GM19452 (cell line): ENCODE measurements at regions not wholly inside any gene's neighbourhood (a gene's known extent, or its start where the extent isn't known, plus 50 kb on each side); places are given as distances from the start of the nearest gene placed in this dataset.

Source experiments
- ATAC-seq: cut with Tn5 transposase; IDR thresholded peaks from one replicate; pipeline ENCODE4 v1.9.1; 2021; ENCODE audit not compliant: unreplicated experiment

DNA sequence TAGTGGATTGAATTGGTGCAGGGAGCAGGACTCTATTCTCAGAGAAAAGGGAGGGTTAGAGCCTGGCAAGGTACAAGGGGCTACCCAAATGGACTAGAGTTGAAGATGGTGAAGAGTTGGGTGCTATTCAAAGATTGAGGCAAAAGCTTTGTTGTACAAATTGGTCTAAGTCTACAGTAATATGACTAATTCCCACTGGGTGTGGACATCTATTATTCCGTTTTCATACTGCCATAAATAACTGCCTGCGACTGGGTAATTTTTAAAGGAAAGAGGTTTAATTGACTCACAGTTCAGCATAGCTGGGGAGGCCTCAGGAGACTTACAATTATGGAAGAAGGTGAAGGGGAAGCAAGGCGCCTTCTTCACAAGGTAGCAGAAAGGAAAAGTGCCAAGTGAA, 266.3 kb downstream of the TPBG start:
- ATAC-seq: no peak

DNA sequence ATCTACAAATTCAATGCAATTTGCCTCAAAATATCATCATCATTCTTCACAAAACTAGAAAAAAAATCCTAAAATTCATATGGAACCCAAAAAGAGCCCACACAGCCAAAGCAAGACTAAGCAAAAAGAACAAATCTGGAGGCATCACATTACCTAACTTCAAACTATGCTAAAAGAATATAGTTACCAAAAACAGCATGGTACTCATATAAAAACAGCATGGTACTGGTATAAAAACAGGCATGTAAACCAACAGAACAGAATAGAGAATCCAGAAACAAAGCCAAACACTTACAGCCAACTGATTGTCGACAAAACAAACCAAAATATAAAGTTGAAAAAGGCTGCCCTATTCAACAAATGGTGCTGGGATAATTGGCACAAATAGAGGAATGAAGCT, 278.1 kb downstream of the TPBG start:
- ATAC-seq: no peak

DNA sequence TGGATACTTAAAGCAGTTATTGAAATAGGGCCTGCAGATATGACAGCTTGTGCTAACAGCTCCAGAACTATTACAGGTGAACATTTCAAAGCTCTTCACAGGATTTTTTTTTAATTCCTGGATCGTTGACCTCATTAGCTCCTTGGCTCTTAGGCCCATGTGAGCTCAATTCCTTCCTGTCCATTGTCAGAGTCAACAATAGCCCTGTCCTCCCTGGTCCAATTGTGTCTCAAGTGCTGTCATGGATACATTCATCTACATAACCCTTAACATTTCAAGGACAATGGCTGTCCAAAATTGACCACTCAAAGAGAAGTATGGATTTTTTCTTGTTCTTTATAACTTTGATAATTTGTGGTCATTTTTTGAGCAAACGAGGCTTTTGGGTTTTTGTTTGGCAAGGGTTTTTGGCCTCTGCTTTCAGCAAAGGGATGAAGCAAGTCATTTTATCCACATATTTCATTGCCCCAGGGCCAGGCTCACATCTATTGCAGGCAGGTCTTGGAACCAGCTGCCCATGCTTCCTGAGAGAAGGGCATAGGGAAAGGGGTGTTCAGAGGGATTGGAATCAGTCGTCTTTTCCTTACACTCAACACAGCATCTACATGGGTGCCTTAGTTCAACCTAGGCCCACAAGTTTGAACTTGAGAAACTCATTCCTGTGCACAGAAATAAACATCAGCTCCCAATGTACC, 282.1 kb downstream of the TPBG start:
- ATAC-seq: no peak

DNA sequence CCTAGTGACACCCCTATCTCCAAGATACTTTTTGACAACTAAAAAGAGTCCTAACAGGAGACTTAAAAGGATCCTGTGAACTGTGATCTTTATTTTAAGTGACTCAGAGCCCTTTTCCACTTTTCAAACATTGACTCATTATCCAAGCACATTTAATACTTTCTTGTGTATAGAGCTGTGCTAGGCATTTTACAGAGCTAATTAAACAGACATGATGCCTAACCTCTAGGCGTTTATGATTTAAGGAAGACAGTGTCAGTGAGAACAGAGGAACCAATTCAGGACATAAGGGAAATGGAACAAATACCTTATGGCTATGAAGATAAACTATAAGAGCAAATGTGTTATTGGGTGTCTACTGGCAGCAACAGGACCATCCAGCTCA, 282.6 kb downstream of the TPBG start:
- ATAC-seq: no peak

DNA sequence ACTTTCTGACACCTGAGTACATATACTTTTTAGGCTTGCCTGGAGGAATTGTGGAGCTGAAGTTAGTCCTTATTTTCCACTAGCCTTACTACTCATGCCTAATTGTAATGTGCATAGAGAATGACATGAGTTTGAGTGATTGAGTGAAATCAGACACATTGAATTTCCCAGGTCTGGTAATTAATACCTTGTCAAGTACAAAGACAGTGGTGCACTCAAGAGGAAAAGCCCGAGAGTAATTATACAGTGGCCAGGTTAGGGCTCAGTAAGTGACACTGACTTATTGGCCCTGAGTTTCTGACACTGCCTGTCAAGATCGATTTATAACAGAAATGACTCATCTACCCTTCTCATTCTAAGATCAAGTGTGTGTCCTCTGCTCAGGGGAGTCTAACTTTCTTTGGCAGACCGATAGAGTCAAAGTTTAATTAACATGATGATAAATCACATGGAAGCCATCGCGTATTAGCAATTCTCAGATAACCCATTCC, 288.3 kb downstream of the TPBG start:
- no peak for ATAC-seq

DNA sequence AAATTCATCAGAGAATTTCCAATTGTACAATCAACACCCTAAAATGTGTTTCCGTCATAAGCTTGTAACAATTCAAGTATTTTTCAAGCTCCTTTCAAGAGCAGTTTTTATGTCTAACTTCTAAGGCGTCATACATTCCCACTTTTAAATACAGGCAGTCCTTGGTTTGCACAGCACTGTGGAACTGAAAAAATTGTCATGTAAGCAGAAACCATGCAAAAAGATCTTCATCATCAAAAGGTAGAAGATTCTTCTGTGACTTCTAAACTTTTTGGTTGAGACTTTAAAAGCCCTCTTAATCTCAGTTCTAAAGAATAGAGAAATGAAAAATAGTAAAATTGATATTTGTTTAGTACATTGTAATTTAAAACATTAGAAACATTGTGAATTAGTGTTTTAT, 315.6 kb downstream of the TPBG start:
- ATAC-seq: no peak

DNA sequence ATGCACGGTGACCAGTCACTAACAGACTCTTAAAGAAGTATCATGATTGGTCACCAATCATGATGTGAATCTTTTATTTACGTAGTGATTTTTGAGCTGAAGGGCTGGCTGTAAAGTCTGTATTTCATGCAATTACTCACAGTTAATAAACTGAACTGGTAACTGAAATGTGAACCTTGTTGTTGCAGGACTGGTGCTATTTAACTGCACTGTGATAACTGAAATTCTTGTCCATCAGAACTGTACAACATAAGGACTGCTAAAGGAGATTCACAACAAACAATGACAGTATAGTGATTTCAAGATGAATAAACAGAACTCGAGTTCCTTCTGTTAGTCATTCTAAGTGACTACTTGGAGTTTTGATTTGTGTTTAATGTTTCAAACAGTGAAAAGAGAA, 316.6 kb downstream of the TPBG start:
- ATAC-seq: no peak

DNA sequence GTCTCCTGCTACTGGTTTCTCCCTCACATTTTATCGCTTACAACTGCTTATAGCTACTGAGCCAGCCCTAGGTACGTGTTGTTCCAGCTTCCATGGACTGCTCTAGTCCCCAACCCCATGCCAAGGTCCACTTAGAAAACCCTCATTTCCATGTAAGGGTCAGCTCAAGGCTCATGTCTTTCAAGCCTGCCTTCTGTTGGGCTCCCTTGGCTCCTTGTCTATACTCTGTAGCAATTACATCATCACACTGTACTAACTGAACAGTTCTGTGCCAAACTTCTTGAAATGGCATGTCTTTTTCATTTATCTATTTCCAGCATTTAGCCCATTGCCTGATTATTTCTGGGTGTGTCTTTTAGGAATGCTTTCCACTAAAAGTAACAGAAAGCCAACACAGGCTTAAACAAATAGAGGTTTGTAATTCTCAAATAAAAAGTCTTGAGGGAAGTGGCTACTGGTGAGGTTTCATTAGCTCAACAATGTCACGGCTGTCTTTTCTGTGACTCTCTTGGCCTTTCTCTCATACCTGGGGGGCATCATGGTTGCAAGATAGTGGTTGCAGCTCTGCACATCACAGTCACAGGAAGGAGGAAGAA, 317.6 kb downstream of the TPBG start:
- ATAC-seq: no peak

DNA sequence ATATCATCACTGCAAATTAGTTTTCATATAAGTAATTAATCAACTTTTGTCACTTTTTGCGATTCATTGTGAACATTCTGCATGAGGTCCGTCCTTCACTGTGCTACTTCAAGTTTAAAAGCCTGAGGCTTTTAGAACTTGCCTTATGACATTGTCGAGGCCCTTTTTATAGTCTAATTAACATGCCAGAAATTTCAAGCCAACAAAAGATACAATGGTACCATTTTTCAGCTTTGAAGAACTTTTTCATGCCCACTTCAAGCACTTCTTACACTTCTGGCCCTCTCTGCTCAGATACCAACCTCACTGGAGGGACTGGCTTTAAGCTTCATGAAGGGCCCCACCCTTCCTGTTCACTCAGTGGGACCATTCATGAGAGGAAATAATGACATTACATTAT, 323.1 kb downstream of the TPBG start:
- ATAC-seq: no peak

DNA sequence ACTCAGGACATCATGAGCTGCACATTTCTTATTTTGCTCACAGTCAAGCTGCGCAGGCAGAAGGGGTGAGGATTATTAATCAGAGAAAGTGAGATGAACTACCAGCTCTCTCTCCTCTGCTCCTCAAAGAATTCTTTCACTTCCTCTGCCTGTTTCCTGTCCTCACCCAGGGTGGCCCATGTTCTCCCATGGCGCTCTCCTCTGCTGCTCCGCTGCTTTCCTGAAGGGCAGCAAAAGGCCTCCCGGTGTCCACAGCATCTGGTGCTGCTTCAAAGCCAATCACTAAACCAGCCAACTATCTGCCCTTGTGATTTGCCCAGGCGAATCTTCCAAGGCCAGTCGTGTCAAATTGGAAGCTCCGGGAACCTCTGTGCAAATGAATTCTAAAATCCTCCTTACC, 324.2 kb downstream of the TPBG start:
- no peak for ATAC-seq

DNA sequence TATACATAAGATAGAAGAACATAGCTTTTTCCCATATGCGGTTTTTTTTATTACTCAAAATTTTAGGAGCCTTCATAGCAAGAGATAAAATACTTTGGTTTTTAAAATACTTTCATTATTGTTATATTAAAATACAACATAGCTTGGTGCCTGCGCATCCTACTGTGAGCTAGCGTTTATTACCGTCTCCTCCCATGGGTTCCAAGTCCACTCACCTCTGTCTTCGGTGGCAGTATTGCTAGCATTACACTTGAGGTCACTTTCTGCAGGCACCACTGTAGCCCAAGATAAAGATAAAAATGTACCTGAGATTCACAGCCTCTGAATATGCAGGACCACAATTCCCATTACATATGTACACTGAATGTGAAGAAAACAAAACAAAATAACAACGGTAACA, 326.7 kb downstream of the TPBG start:
- no peak for ATAC-seq

DNA sequence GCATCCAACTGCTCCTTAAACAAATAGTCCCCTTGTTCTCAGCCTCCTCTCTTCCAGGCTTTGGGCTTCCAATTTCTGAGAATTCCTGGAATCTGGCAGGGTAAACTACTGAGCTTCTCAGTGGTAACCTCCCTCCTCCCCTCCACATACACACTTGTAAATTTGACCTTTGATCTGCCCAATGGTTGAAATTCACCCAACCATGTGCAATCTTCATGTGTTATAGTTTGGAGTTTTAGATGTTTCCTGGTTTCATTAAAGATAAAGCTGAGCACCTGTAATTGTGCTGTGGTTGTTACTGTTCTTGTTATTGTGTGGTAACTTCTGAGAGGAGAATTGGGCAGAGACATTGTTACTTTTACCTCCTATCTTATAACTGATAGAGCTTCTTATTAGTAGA, 328.4 kb downstream of the TPBG start:
- no peak for ATAC-seq

DNA sequence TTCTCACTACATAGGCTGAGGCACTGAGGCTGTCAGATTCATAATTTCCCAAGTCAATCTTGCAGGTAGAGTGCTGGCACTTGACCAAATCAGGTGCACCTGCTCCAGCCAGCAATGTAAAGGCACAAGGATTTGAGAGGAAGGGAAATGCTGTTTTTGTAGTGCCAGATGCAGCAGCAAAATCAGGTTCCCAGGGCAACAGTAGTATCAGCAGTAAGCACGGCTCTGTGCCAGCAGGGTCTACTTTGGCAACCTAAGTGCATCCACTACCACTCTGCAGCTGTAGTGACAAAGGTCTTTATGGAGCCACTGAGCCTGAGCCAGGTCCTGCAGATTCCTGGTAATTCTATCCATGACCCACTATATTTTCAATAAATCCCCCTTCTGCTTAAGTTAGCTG, 329.5 kb downstream of the TPBG start:
- no peak for ATAC-seq

DNA sequence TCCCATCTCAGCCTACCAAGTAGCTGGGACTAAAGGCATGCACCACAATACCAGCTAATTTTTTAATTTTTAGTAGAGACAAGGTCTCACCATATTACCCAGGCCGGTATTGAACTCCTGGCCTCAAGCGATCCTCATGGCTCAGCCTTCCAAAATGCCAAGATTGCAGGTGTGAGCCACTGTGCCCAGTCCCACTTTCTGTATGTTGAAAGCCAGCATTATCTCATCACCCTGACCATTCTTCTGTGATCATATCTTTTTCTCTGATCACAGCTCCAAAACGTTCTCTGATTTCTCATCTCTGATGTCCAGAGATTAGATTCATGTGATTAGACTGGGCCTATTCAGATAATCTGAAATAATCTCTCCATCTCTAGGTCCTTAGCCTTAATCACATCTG, 337.7 kb downstream of the TPBG start:
- no peak for ATAC-seq

DNA sequence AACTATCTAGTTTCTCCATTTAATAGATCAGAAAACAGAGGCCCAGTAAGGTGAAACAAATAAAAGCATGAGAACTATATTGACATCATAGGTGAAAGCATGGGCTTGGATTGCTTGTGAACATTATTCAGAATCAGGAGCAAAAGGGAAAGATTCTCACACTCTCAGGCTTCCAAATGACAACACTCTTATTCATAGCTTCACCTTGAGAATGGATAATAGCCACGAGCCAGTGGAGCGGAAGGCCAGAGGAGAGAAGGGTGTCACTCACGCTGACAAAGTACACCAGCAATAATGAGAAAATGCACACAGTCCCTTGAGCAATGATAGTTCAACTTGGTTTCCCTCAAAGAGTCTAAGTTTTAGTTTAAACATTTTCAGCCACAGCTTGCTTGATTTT, 339.0 kb downstream of the TPBG start:
- ATAC-seq: no peak

DNA sequence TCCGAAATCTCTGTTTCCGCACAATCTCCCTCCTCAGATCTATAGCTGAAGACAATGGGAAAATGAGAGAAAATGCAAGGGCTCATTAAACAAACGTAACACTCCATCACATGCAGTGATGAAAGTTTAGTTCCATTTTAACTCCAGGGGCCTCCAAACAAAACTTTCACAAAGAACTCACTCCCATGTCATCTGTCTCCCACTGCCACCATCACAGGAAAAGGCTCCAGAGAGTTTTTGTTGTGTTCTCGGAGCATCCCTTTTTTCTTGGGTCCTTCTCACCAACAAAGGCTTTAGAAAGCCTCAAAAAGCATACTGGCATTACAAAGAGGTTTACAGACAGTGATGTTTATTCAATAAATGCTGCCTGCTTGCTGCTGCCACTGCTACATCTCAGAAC, 339.6 kb downstream of the TPBG start:
- ATAC-seq: no peak

DNA sequence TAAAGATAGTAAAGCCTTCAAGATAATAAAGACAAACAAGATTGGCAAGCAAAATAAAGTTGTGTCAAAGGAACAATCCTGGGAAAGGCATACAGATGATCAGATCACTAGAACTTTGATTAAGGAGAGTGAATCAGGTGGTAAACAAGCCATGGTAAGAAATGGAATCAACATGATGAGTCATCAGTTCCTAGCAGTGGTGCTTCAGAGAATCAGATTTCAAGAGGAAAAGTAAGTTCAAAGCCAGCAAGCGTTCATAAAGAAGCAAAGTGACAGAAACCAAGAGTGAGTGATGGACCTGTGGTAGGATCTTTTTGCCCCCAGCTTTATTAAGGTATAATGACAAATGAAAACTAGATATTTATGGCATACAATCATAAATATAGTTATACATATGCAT, 340.4 kb downstream of the TPBG start:
- ATAC-seq: no peak

DNA sequence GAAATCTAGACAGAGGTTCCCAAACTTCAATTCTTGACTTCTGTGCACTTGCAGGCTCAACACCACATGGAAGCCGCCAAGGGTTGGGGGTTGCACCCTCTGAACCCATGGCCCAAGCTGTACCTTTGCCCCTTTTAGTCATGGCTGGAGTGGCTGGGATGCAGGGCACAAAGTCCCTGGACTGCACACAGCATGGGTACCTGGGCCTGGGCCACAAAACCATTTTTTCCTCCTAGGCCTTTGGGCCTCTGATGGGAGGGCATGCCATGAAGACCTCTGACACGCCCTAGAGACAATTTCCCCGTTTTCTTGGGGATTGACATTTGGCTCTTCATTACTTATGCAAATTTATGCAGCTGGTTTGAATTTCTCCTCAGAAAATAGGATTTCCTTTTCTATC, 342.0 kb downstream of the TPBG start:
- no peak for ATAC-seq

DNA sequence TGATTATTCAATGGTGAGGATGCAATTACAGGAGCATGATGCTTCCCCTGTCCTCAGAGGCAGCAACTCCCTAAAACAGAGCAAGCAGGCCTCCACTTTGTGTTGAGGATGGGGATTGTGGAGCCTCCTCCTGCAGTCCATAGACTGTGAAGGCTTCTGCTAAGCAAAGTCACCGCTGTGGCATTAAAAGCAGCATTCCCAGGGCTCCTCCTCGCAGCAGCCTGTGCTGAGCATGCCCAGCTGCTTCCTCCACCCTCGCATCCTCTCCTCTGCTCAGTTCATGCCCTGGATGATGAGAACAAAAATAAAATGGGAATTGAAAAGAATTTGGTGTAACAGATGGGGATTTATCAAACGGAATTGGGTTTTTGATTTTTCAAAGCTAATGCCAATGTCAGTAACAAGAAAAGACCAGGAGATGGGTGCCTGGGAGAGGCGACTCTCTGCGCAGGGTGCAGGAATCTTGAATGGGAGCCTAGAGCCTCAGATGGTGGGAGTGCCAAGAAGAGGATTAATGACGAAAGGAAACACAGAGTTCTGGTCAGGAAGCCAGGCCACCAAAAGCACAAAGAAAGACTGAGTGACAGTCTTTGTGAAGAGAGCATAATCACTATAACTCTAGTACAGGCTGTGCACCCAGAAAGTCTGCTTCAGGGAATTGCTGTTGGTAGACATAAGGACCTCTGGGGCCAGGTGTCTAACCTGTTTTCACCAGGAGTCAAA, 347.6 kb downstream of the TPBG start:
- ATAC-seq: no peak

DNA sequence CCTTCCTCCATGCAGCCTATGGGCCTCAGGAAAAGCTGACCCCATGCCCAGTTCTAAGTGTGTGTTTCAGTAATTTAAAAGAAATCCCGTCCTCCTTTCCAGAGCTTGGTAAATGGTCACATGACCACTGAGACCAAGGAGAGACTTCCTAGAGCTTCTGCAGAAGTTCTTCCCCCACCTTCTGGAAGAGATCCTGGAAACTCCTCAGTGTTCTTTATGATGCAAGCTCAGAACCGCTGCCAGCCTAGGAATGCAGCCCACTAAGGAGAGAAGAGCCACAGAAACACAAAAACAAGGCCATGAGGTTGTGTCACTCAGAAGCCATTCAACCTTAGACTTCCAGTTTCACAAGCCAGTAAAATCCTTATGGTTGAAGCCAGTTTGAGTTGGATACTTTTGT, 348.4 kb downstream of the TPBG start:
- no peak for ATAC-seq

DNA sequence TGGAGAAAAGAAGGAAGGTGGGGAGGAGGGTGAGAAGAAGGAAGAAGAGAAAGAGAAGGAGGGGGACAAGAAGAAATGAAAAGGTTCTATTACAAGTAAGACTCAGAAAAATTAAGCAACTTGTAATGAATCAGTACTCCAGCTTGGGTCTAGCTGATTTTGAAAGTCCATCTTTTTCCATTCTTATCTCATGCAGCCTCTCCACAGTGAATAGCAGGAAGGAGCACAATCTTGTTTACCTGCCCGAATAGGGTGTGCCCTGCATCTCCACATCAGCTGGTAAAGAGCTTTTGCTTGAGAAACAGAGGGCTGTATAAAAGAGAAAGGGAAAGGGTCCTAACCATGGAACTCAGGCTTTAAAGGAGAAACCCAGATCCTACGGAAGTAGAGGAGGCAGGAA, 348.8 kb downstream of the TPBG start:
- no peak for ATAC-seq

DNA sequence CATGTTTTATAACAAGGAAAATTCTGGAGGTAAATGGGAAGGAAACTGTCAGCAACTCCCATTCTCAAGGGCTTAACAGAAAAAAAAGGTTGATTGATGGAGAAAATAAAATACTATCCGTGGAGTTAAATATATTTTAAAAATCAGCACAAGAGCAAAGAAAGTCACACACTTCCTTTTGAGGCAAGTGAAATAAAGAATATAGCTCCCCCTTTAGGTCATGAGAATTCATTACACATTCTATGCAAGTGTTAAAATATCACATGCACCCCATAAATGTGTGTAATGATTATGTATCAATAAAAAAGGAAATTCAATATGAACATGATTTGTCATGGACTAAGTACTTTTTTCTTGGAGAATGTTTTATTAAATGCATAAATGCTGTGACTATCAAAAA, 349.2 kb downstream of the TPBG start:
- no peak for ATAC-seq
